K562 (cell line): ENCODE measurements at regions not wholly inside any gene's neighbourhood (a gene's known extent, or its start where the extent isn't known, plus 50 kb on each side); places are given as distances from the start of the nearest gene placed in this dataset.
"Not testable (repeated sequence)": the region's sequence is repeated elsewhere in the genome, so short reads cannot be mapped to it uniquely, and the experiment has no call there.

Experiments used
- ATAC-seq: fragments of 200-7000 bp; cut with Tn5 transposase; 3 replicates; pipeline ENCODE4 v1.9.1; 2020; ENCODE audit warnings: moderate library complexity
- BruUV-seq: library from RNA; stranded (reverse); fragments of 400-500 nt; replicated peaks from 2 replicates; lab custom pipeline; 2021; lab: Mats Ljungman, UMichigan
- CTCF ChIA-PET: fragments of 300-600 bp; formaldehyde crosslinking; extraction: SDS; loops from one replicate; lab custom pipeline; 2021; ENCODE audit warnings: low intra/inter-chr PET ratio; lab: Yijun Ruan, JAX
- POLR2A ChIA-PET: fragments of 300-600, 350-650 bp; sonication (Branson Sonifier 250); formaldehyde crosslinking; extraction: SDS; loops from one replicate; lab custom pipeline; 2021; ENCODE audit warnings: antibody characterized with exemption, inconsistent platforms; lab: Yijun Ruan, JAX
- DNase-seq, 4 experiments: peaks; one replicate each; pipeline versions ENCODE4 v3.0.0 to v3.0.0-alpha.2; 2011 to 2018; ENCODE audit warnings: low spot score in 3 of 4, mixed read lengths in 3 of 4; ENCODE audit errors: extremely low read depth in 1 of 4
- FAIRE-seq: peaks from 2 replicates; lab custom pipeline; 2011; peaks lifted over from hg19 to GRCh38; lab: Jason Lieb, UNC
- H2AFZ ChIP-seq: 2 replicates; pipeline ENCODE4 v1.6.0; 2011; ENCODE audit warnings: low read depth, low read length, control low read depth, inconsistent platforms
- H3K27ac ChIP-seq: fragments of 200-600 bp; 3 replicates; pipeline ENCODE4 v1.8.0; 2011; ENCODE audit warnings: low read depth, mild to moderate bottlenecking, control low read depth, inconsistent platforms, low read length, moderate library complexity, mixed read lengths; ENCODE audit errors: extremely low read depth
- H3K27me3 ChIP-seq, 2 experiments: fragments of 300-600 bp in 1 of 2; 2 replicates in 1 of 2; 3 replicates in 1 of 2; pipeline versions ENCODE4 v1.6.0 to v1.8.0; 2011; ENCODE audit warnings: inconsistent platforms in 2 of 2, low read length in 2 of 2, mild to moderate bottlenecking in 1 of 2, mixed read lengths in 1 of 2, moderate library complexity in 1 of 2; ENCODE audit not compliant: control insufficient read depth in 2 of 2, insufficient read depth in 2 of 2
- H3K36me3 ChIP-seq: fragments of 300-600 bp; 3 replicates; pipeline ENCODE4 v1.8.0; 2011; ENCODE audit warnings: mild to moderate bottlenecking, low read length, inconsistent platforms; ENCODE audit not compliant: control insufficient read depth, insufficient read depth
- H3K4me1 ChIP-seq, 2 experiments: fragments of 200-600 bp in 1 of 2; replicated peaks in 1 of 2; 2 replicates in 1 of 2; 3 replicates in 1 of 2; pipeline versions ENCODE4 v1.5.1 to v1.8.0; 2011; ENCODE audit warnings: inconsistent platforms in 2 of 2, low read length in 2 of 2, mild to moderate bottlenecking in 1 of 2, mixed read lengths in 1 of 2, moderate library complexity in 1 of 2; ENCODE audit not compliant: control insufficient read depth in 2 of 2, insufficient read depth in 2 of 2
- H3K4me2 ChIP-seq: 2 replicates; pipeline ENCODE4 v1.6.1; 2011; ENCODE audit warnings: low read length, control low read depth, inconsistent platforms, mixed read lengths; ENCODE audit not compliant: insufficient read depth
- H3K4me3 ChIP-seq: fragments of 200-600 bp; sonication (generic), shearing (Covaris generic); 2 replicates; pipeline ENCODE4 v1.5.1; 2016; ENCODE audit warnings: control low read depth, inconsistent platforms
- H3K79me2 ChIP-seq: fragments of 200-600 bp; 3 replicates; pipeline ENCODE4 v1.8.0; 2011; ENCODE audit warnings: low read length, inconsistent platforms; ENCODE audit not compliant: control insufficient read depth, insufficient read depth
- H3K9ac ChIP-seq, 2 experiments: 2 replicates each; pipeline versions ENCODE4 v1.6.0 to v1.6.1; 2011; ENCODE audit warnings: low read depth in 2 of 2, low read length in 2 of 2, control low read depth in 1 of 2, inconsistent platforms in 1 of 2, mild to moderate bottlenecking in 1 of 2, mixed read lengths in 1 of 2; ENCODE audit not compliant: insufficient read depth in 1 of 2
- H3K9me1 ChIP-seq: one replicate; pipeline ENCODE4 v1.6.0; 2011; ENCODE audit warnings: inconsistent platforms, mild to moderate bottlenecking, low read length, moderate library complexity; ENCODE audit not compliant: control insufficient read depth, insufficient read depth
- H3K9me3 ChIP-seq: replicated peaks from 2 replicates; pipeline ENCODE4 v1.5.1; 2011; ENCODE audit warnings: low read depth, low read length, inconsistent platforms; ENCODE audit not compliant: control insufficient read depth, insufficient read depth
- H4K20me1 ChIP-seq: replicated peaks from 2 replicates; pipeline ENCODE4 v1.6.1; 2011; ENCODE audit warnings: low read length, inconsistent platforms, mixed read lengths; ENCODE audit not compliant: control insufficient read depth, insufficient read depth
- BRD9 ChIP-seq: fragments of 450-650 bp; IDR thresholded peaks from 2 replicates; pipeline ENCODE4 v1.6.1; 2018; ENCODE audit warnings: low read depth; ENCODE audit not compliant: partially characterized antibody
- C11orf30 ChIP-seq: fragments of 450-650 bp; IDR thresholded peaks from 2 replicates; pipeline ENCODE4 v1.6.1; 2016; ENCODE audit warnings: low read depth, mild to moderate bottlenecking
- CEBPB ChIP-seq: fragments of 450-650 bp; IDR thresholded peaks from 2 replicates; pipeline ENCODE4 v1.6.1; 2016; ENCODE audit warnings: missing genetic modification characterization, missing compliant biosample characterization
- CEBPG ChIP-seq, 3 experiments: fragments of 200-800 bp in 1 of 3; sonication (Bioruptor generic) in 1 of 3; sonication (generic) in 1 of 3; formaldehyde crosslinking in 1 of 3; IDR thresholded peaks in 2 of 3; conservative IDR thresholded peaks in 1 of 3; 2 replicates each; pipeline versions ENCODE4 v1.6.1 to v1.8.0; 2016 to 2022; ENCODE audit warnings: missing compliant biosample characterization in 2 of 3, missing genetic modification characterization in 2 of 3, mild to moderate bottlenecking in 1 of 3, missing genetic modification reagents in 1 of 3
- DPF2 ChIP-seq: fragments of 450-650 bp; IDR thresholded peaks from 2 replicates; pipeline ENCODE4 v1.6.1; 2016
- EP400 ChIP-seq: fragments of 450-650 bp; IDR thresholded peaks from 2 replicates; pipeline ENCODE4 v1.6.1; 2017; ENCODE audit warnings: antibody characterized with exemption, mild to moderate bottlenecking, moderate library complexity
- ETV1 ChIP-seq: fragments of 450-650 bp; conservative IDR thresholded peaks from 2 replicates; pipeline ENCODE4 v1.6.1; 2016; ENCODE audit warnings: missing genetic modification characterization, control low read depth, low read depth, missing compliant biosample characterization
- LEF1 ChIP-seq: fragments of 450-650 bp; IDR thresholded peaks from 2 replicates; pipeline ENCODE4 v1.6.1; 2016; ENCODE audit warnings: mild to moderate bottlenecking
- MAFG ChIP-seq: fragments of 450-650 bp; conservative IDR thresholded peaks from 2 replicates; pipeline ENCODE4 v1.6.1; 2016; ENCODE audit warnings: missing genetic modification characterization, missing compliant biosample characterization
- MEIS2 ChIP-seq: fragments of 450-650 bp; IDR thresholded peaks from 2 replicates; pipeline ENCODE4 v1.6.1; 2014; ENCODE audit warnings: mild to moderate bottlenecking; ENCODE audit not compliant: partially characterized antibody
- NFE2 ChIP-seq: IDR thresholded peaks from 2 replicates; pipeline ENCODE4 v1.6.1; 2014; ENCODE audit warnings: antibody characterized with exemption, low read depth
- NFRKB ChIP-seq: fragments of 450-650 bp; IDR thresholded peaks from 2 replicates; pipeline ENCODE4 v1.6.1; 2016; ENCODE audit warnings: low read depth
- POLR2A ChIP-seq: fragments of 450-650 bp; conservative IDR thresholded peaks from 2 replicates; pipeline ENCODE4 v1.6.1; 2016
- POLR2B ChIP-seq: fragments of 450-650 bp; IDR thresholded peaks from 2 replicates; pipeline ENCODE4 v1.6.1; 2018; ENCODE audit warnings: low read depth; ENCODE audit not compliant: partially characterized antibody
- SUPT5H ChIP-seq: fragments of 450-650 bp; IDR thresholded peaks from 2 replicates; pipeline ENCODE4 v1.6.1; 2016
- ZEB2 ChIP-seq: fragments of 450-650 bp; IDR thresholded peaks from 2 replicates; pipeline ENCODE4 v1.6.1; 2016
- ZNF316 ChIP-seq: fragments of 450-650 bp; IDR thresholded peaks from 2 replicates; pipeline ENCODE4 v1.6.1; 2016
- ZNF384 ChIP-seq: IDR thresholded peaks from 2 replicates; pipeline ENCODE4 v1.6.1; 2012; ENCODE audit warnings: low read depth, low read length, improper control_type of control experiment
- ZNF589 ChIP-seq: fragments of 200-800 bp; sonication (Bioruptor generic); IDR thresholded peaks from 2 replicates; pipeline ENCODE4 v1.6.1; 2016; ENCODE audit warnings: low read depth, missing genetic modification characterization, missing compliant biosample characterization
- WGBS: fragments of 100-300 bp; shearing (Covaris generic); methylation state at CpG from one replicate; pipeline ENCODE4 v1.1.6; 2016; ENCODE audit warnings: low coverage, mixed read lengths; ENCODE audit not compliant: insufficient coverage; ENCODE audit errors: missing lambda C conversion rate; 5-methylcytosine and 5-hydroxymethylcytosine counted together
- in situ Hi-C: fragments of 300-500 bp; cut with MboI; formaldehyde crosslinking; loops from 4 replicates; pipeline ENCODE4 v1.15.0; 2018; ENCODE audit warnings: inconsistent platforms, mixed read lengths
- intact Hi-C: fragments of 100-400 bp; cut with micrococcal nuclease; formaldehyde crosslinking; loops from 2 replicates; pipeline ENCODE4 v1.14.2; 2022
- TF ChIP-seq, protein P1 (sequence below), 2 experiments: IDR thresholded peaks in 1 of 2; conservative IDR thresholded peaks in 1 of 2; 2 replicates each; pipeline ENCODE4 v1.6.1; 2016; ENCODE audit warnings: low read depth in 2 of 2, mild to moderate bottlenecking in 1 of 2, missing compliant biosample characterization in 1 of 2, missing genetic modification characterization in 1 of 2, moderate library complexity in 1 of 2

DNA sequence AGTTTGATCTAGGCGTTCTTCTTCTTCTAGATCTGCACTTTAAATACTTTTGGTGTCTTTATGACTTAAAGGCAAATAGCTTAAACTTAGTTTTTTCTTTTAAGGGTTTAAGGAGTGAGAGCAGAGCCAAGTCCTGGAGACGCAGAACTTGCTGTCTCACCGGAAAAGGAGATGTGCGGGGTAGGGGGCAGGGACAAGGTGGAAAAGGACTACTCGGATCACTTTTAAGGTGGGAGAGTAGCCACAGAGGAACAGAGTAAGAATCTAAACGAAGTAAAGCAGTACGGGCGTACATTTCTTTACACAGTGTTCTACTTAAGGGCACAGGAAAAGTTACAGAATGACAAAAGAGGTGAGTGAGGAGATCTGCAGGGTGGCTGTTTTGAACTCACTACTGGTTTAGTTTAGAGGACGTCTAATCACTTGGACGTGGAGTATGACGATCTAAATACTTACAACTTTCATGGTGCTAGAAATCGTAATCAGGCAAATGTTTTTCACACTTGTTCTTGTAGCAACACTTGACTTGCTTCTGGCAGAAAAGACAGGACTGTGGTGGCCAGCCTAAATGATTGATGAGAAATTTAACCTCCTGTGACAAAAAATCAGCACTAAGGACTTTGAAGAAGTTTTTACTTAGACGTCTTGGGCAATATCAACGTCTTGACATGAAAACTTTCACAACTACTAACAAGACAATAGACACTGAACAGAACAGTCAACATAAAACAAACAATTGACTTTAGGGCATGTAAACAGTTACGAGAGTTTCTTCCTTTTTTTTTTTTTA is 127.0 kb downstream of the ART5 start:
- Histone ChIP-seq H3K27ac (peak overlapping the region; percentile 80), H3K4me2 (peak overlapping the region; percentile 73), H3K79me2 (peaks cover 20% of the 10 kb centered on the region; the same call in 2 of the 3 replicates), H3K9ac (peak overlapping the region; percentile 55 to 71; a peak in 3 of 4 replicates), H3K4me3 (peak overlapping the region; percentile 23), H2AFZ (peak overlapping the region; percentile 59), H3K4me1 (peaks cover 0 to 24% of the 10 kb centered on the region in 2 experiments; a peak in 3 of 5 replicates), H3K9me3 (peaks cover 10% of the 10 kb centered on the region)
- POLR2A ChIA-PET; H3K36me3 ChIP-seq; H4K20me1 ChIP-seq; ATAC-seq; H3K9me1 ChIP-seq; FAIRE-seq; in situ Hi-C loops; intact Hi-C loops; H3K27me3 ChIP-seq; CTCF ChIA-PET; TF ChIP-seq CEBPG (CRISPR knock-in tag; IDR thresholded peaks at IDR 0.05): not testable (repeated sequence)
- TSS peak; percentile 49 for BruUV-seq
- 0% methylated on average over 14 of the region's 15 CpGs for WGBS
- peak in 2 of 4 experiments; percentile 4 to 68 for DNase-seq
- TF ChIP-seq ETV1 (tag) (0 out of 2 replicates have a peak, but pooled peaks have one; percentile 34), MAFG (tag) (0 out of 2 replicates have a peak, but pooled peaks have one; percentile 21), NFRKB (peak; percentile 86), SUPT5H (0 out of 2 replicates have a peak, but pooled peaks have one; percentile 37), ZNF589 (CRISPR knock-in tag) (0 out of 2 replicates have a peak, but pooled peaks have one; percentile 9), BRD9 (peak; percentile 17), LEF1 (peak; percentile 60), CEBPG (tag; conservative IDR thresholded peaks at IDR 0.05 in 1 of 2, IDR thresholded peaks at IDR 0.05 in 1 of 2) (peak in 1 of 2 experiments; percentile 32; a peak in 1 of 4 replicates), ZEB2 (0 out of 2 replicates have a peak, but pooled peaks have one; percentile 25), MEIS2 (peak; percentile 63), NFE2 (peak; percentile 75), ZNF316 (peak; percentile 37; the same call in 1 of the 2 replicates), POLR2A (peak; percentile 58), DPF2 (0 out of 2 replicates have a peak, but pooled peaks have one; percentile 18), POLR2B (peak; percentile 46), CEBPB (peak; percentile 42; the same call in 1 of the 2 replicates), EP400 (peak; percentile 20; the same call in 1 of the 2 replicates), ZNF384 (peak; percentile 59; the same call in 1 of the 2 replicates), C11orf30 (peak; percentile 68)
- TF ChIP-seq, protein P1, sequence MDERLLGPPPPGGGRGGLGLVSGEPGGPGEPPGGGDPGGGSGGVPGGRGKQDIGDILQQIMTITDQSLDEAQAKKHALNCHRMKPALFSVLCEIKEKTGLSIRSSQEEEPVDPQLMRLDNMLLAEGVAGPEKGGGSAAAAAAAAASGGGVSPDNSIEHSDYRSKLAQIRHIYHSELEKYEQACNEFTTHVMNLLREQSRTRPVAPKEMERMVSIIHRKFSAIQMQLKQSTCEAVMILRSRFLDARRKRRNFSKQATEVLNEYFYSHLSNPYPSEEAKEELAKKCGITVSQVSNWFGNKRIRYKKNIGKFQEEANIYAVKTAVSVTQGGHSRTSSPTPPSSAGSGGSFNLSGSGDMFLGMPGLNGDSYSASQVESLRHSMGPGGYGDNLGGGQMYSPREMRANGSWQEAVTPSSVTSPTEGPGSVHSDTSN (CRISPR knock-in tag; IDR thresholded peaks at IDR 0.05; ENCODE audit: low read depth): not testable (repeated sequence)
- TF ChIP-seq, protein P1 (tag; conservative IDR thresholded peaks at IDR 0.05; ENCODE audit: low read depth): peak; percentile 60
